GM23338 (cell line): ENCODE measurements at regions not wholly inside any gene's neighbourhood (a gene's known extent, or its start where the extent isn't known, plus 50 kb on each side); places are given as distances from the start of the nearest gene placed in this dataset.

Experiments used
- CREB1 ChIP-seq: fragments of 250-450 bp; sonication (Bioruptor Pico); IDR thresholded peaks from 2 replicates; pipeline ENCODE4 v1.5.0; 2020; ENCODE audit warnings: low read depth, mild to moderate bottlenecking, moderate library complexity
- EZH2phosphoT487 ChIP-seq: fragments of 200-600 bp; sonication (generic); IDR thresholded peaks from one replicate; pipeline ENCODE4 v1.8.1; 2018; ENCODE audit warnings: antibody characterized with exemption; ENCODE audit not compliant: unreplicated experiment
- ZNF114 ChIP-seq: fragments of 250-450 bp; sonication (Bioruptor Pico); IDR thresholded peaks from 2 replicates; pipeline ENCODE4 v1.5.0; 2020; ENCODE audit warnings: mild to moderate bottlenecking, moderate library complexity
- ZNF331 ChIP-seq: fragments of 250-450 bp; sonication (Bioruptor Pico); IDR thresholded peaks from 2 replicates; pipeline ENCODE4 v1.5.0; 2020; ENCODE audit warnings: low read depth, mild to moderate bottlenecking, moderate library complexity
- TF ChIP-seq, protein P1 (sequence below): fragments of 250-450 bp; sonication (Bioruptor Pico); IDR thresholded peaks from 2 replicates; pipeline ENCODE4 v1.5.0; 2020; ENCODE audit warnings: mild to moderate bottlenecking, moderate library complexity
- TF ChIP-seq, protein P2 (sequence below), 2 experiments: fragments of 200-600 bp in 1 of 2; sonication (generic) in 1 of 2; conservative IDR thresholded peaks; 2 replicates each; pipeline versions ENCODE4 v1.5.1 to v1.6.1; 2016 to 2017; ENCODE audit warnings: antibody characterized with exemption in 2 of 2, low read depth in 2 of 2, mild to moderate bottlenecking in 2 of 2, moderate library complexity in 1 of 2
- TF ChIP-seq, protein P3 (sequence below): IDR thresholded peaks from one replicate; pipeline ENCODE4 v1.6.1; 2018; ENCODE audit warnings: antibody characterized with exemption; ENCODE audit not compliant: unreplicated experiment

DNA sequence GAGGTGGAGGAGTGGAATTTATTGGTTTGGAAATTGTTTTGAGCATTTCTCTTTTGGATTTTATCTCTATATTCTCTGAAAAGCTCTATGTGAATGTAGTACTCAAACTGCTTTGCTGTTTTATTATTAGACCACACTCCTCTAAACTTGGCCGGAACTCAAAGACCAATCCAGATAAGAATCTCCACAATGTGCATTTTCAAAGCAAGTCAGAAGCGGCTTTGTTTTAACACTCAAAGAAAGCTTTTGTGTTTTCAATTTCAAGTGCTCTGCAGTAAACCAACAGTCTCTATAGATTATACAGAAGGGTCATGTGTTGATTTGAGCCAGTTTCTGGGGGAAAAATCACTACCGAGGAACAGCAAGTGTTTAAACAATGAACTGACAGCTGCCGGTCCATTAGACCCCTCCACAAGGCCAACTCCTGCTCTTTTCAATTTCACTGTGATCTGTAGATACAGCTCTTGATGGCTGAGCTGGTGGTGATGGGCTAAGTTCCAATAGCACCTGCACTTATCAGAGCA lies 79.4 kb downstream of the FTHL17 start (continued):
- TF ChIP-seq, protein P1, sequence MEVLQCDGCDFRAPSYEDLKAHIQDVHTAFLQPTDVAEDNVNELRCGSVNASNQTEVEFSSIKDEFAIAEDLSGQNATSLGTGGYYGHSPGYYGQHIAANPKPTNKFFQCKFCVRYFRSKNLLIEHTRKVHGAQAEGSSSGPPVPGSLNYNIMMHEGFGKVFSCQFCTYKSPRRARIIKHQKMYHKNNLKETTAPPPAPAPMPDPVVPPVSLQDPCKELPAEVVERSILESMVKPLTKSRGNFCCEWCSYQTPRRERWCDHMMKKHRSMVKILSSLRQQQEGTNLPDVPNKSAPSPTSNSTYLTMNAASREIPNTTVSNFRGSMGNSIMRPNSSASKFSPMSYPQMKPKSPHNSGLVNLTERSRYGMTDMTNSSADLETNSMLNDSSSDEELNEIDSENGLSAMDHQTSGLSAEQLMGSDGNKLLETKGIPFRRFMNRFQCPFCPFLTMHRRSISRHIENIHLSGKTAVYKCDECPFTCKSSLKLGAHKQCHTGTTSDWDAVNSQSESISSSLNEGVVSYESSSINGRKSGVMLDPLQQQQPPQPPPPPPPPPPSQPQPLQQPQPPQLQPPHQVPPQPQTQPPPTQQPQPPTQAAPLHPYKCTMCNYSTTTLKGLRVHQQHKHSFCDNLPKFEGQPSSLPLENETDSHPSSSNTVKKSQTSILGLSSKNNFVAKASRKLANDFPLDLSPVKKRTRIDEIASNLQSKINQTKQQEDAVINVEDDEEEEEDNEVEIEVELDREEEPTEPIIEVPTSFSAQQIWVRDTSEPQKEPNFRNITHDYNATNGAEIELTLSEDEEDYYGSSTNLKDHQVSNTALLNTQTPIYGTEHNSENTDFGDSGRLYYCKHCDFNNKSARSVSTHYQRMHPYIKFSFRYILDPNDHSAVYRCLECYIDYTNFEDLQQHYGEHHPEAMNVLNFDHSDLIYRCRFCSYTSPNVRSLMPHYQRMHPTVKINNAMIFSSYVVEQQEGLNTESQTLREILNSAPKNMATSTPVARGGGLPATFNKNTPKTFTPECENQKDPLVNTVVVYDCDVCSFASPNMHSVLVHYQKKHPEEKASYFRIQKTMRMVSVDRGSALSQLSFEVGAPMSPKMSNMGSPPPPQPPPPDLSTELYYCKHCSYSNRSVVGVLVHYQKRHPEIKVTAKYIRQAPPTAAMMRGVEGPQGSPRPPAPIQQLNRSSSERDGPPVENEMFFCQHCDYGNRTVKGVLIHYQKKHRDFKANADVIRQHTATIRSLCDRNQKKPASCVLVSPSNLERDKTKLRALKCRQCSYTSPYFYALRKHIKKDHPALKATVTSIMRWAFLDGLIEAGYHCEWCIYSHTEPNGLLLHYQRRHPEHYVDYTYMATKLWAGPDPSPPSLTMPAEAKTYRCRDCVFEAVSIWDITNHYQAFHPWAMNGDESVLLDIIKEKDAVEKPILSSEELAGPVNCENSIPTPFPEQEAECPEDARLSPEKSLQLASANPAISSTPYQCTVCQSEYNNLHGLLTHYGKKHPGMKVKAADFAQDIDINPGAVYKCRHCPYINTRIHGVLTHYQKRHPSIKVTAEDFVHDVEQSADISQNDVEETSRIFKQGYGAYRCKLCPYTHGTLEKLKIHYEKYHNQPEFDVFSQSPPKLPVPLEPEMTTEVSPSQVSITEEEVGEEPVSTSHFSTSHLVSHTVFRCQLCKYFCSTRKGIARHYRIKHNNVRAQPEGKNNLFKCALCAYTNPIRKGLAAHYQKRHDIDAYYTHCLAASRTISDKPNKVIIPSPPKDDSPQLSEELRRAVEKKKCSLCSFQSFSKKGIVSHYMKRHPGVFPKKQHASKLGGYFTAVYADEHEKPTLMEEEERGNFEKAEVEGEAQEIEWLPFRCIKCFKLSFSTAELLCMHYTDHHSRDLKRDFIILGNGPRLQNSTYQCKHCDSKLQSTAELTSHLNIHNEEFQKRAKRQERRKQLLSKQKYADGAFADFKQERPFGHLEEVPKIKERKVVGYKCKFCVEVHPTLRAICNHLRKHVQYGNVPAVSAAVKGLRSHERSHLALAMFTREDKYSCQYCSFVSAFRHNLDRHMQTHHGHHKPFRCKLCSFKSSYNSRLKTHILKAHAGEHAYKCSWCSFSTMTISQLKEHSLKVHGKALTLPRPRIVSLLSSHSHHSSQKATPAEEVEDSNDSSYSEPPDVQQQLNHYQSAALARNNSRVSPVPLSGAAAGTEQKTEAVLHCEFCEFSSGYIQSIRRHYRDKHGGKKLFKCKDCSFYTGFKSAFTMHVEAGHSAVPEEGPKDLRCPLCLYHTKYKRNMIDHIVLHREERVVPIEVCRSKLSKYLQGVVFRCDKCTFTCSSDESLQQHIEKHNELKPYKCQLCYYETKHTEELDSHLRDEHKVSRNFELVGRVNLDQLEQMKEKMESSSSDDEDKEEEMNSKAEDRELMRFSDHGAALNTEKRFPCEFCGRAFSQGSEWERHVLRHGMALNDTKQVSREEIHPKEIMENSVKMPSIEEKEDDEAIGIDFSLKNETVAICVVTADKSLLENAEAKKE (CRISPR knock-in tag): no peak
- TF ChIP-seq EZH2phosphoT487 (no peak), CREB1 (CRISPR knock-in tag) (no peak), ZNF114 (no peak), ZNF331 (CRISPR knock-in tag) (no peak)
- TF ChIP-seq, protein P2, sequence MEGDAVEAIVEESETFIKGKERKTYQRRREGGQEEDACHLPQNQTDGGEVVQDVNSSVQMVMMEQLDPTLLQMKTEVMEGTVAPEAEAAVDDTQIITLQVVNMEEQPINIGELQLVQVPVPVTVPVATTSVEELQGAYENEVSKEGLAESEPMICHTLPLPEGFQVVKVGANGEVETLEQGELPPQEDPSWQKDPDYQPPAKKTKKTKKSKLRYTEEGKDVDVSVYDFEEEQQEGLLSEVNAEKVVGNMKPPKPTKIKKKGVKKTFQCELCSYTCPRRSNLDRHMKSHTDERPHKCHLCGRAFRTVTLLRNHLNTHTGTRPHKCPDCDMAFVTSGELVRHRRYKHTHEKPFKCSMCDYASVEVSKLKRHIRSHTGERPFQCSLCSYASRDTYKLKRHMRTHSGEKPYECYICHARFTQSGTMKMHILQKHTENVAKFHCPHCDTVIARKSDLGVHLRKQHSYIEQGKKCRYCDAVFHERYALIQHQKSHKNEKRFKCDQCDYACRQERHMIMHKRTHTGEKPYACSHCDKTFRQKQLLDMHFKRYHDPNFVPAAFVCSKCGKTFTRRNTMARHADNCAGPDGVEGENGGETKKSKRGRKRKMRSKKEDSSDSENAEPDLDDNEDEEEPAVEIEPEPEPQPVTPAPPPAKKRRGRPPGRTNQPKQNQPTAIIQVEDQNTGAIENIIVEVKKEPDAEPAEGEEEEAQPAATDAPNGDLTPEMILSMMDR (conservative IDR thresholded peaks at IDR 0.05; ENCODE audit: low read depth in 2 of 2): no peak
- TF ChIP-seq, protein P3, sequence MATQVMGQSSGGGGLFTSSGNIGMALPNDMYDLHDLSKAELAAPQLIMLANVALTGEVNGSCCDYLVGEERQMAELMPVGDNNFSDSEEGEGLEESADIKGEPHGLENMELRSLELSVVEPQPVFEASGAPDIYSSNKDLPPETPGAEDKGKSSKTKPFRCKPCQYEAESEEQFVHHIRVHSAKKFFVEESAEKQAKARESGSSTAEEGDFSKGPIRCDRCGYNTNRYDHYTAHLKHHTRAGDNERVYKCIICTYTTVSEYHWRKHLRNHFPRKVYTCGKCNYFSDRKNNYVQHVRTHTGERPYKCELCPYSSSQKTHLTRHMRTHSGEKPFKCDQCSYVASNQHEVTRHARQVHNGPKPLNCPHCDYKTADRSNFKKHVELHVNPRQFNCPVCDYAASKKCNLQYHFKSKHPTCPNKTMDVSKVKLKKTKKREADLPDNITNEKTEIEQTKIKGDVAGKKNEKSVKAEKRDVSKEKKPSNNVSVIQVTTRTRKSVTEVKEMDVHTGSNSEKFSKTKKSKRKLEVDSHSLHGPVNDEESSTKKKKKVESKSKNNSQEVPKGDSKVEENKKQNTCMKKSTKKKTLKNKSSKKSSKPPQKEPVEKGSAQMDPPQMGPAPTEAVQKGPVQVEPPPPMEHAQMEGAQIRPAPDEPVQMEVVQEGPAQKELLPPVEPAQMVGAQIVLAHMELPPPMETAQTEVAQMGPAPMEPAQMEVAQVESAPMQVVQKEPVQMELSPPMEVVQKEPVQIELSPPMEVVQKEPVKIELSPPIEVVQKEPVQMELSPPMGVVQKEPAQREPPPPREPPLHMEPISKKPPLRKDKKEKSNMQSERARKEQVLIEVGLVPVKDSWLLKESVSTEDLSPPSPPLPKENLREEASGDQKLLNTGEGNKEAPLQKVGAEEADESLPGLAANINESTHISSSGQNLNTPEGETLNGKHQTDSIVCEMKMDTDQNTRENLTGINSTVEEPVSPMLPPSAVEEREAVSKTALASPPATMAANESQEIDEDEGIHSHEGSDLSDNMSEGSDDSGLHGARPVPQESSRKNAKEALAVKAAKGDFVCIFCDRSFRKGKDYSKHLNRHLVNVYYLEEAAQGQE: no peak
